HepG2 (cell line): ENCODE measurements at regions not wholly inside any gene's neighbourhood (a gene's known extent, or its start where the extent isn't known, plus 50 kb on each side); places are given as distances from the start of the nearest gene placed in this dataset.

Experiments
- DNMT1 ChIP-seq: sonication (generic); formaldehyde crosslinking; IDR thresholded peaks from 2 replicates; pipeline ENCODE4 v1.5.1; 2020; ENCODE audit warnings: mild to moderate bottlenecking, missing genetic modification reagents
- HDAC1 ChIP-seq: sonication (generic); formaldehyde crosslinking; IDR thresholded peaks from 2 replicates; pipeline ENCODE4 v1.5.1; 2020; ENCODE audit warnings: mild to moderate bottlenecking, missing genetic modification reagents
- KLF6 ChIP-seq: IDR thresholded peaks from 2 replicates; pipeline ENCODE4 v1.8.0; 2016; ENCODE audit warnings: missing biosample characterization, missing genetic modification reagents
- MEF2D ChIP-seq: sonication (generic); formaldehyde crosslinking; IDR thresholded peaks from 2 replicates; pipeline ENCODE4 v1.5.1; 2020; ENCODE audit warnings: mild to moderate bottlenecking, missing genetic modification reagents
- NR2C2 ChIP-seq: sonication (generic); formaldehyde crosslinking; IDR thresholded peaks from 2 replicates; pipeline ENCODE4 v1.4.0; 2020; ENCODE audit warnings: missing genetic modification reagents, mild to moderate bottlenecking, moderate library complexity, borderline replicate concordance
- RAD21 ChIP-seq: fragments of 450-650 bp; formaldehyde crosslinking; IDR thresholded peaks from 2 replicates; pipeline ENCODE4 v1.5.0; 2020; ENCODE audit warnings: mild to moderate bottlenecking
- SIN3B ChIP-seq: fragments of 150-350 bp; IDR thresholded peaks from 2 replicates; pipeline ENCODE4 v1.6.1; 2014; ENCODE audit warnings: low read length
- SMARCE1 ChIP-seq: fragments of 450-650 bp; IDR thresholded peaks from 2 replicates; pipeline ENCODE4 v1.6.1; 2017; ENCODE audit warnings: borderline replicate concordance
- TEAD3 ChIP-seq: optimal IDR thresholded peaks from 2 replicates; pipeline ENCODE3; 2016; ENCODE audit warnings: borderline replicate concordance
- ZNF644 ChIP-seq: IDR thresholded peaks from 2 replicates; pipeline ENCODE4 v1.6.1; 2016; ENCODE audit warnings: low read depth
- ZNF720 ChIP-seq: sonication (generic); formaldehyde crosslinking; IDR thresholded peaks from 2 replicates; pipeline ENCODE4 v1.4.0; 2020; ENCODE audit warnings: missing genetic modification reagents
- TF ChIP-seq, protein P1 (sequence below): sonication (generic); formaldehyde crosslinking; IDR thresholded peaks from 2 replicates; pipeline ENCODE4 v1.4.0; 2020; ENCODE audit warnings: mild to moderate bottlenecking, missing genetic modification reagents
- TF ChIP-seq, protein P2 (sequence below): sonication (generic); formaldehyde crosslinking; IDR thresholded peaks from 2 replicates; pipeline ENCODE4 v1.4.0; 2020; ENCODE audit warnings: missing genetic modification reagents
- TF ChIP-seq, protein P3 (sequence below): sonication (generic); formaldehyde crosslinking; IDR thresholded peaks from 2 replicates; pipeline ENCODE4 v1.8.0; 2022; ENCODE audit warnings: missing genetic modification reagents, mild to moderate bottlenecking, moderate library complexity, borderline replicate concordance

- TF ChIP-seq MEF2D (CRISPR knock-in tag) (no peak), KLF6 (CRISPR knock-in tag) (no peak), DNMT1 (CRISPR knock-in tag) (no peak), TEAD3 (CRISPR knock-in tag) (no peak), SIN3B (no peak), HDAC1 (CRISPR knock-in tag) (no peak), NR2C2 (CRISPR knock-in tag) (no peak), ZNF644 (CRISPR knock-in tag) (peak; percentile 92), ZNF720 (no peak), SMARCE1 (no peak), RAD21 (peak; percentile 29; the same call in 1 of the 2 replicates)
- TF ChIP-seq, protein P1, sequence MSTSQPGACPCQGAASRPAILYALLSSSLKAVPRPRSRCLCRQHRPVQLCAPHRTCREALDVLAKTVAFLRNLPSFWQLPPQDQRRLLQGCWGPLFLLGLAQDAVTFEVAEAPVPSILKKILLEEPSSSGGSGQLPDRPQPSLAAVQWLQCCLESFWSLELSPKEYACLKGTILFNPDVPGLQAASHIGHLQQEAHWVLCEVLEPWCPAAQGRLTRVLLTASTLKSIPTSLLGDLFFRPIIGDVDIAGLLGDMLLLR (CRISPR knock-in tag), result no peak
- TF ChIP-seq, protein P2, sequence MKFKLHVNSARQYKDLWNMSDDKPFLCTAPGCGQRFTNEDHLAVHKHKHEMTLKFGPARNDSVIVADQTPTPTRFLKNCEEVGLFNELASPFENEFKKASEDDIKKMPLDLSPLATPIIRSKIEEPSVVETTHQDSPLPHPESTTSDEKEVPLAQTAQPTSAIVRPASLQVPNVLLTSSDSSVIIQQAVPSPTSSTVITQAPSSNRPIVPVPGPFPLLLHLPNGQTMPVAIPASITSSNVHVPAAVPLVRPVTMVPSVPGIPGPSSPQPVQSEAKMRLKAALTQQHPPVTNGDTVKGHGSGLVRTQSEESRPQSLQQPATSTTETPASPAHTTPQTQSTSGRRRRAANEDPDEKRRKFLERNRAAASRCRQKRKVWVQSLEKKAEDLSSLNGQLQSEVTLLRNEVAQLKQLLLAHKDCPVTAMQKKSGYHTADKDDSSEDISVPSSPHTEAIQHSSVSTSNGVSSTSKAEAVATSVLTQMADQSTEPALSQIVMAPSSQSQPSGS (CRISPR knock-in tag), result no peak
- TF ChIP-seq, protein P3, sequence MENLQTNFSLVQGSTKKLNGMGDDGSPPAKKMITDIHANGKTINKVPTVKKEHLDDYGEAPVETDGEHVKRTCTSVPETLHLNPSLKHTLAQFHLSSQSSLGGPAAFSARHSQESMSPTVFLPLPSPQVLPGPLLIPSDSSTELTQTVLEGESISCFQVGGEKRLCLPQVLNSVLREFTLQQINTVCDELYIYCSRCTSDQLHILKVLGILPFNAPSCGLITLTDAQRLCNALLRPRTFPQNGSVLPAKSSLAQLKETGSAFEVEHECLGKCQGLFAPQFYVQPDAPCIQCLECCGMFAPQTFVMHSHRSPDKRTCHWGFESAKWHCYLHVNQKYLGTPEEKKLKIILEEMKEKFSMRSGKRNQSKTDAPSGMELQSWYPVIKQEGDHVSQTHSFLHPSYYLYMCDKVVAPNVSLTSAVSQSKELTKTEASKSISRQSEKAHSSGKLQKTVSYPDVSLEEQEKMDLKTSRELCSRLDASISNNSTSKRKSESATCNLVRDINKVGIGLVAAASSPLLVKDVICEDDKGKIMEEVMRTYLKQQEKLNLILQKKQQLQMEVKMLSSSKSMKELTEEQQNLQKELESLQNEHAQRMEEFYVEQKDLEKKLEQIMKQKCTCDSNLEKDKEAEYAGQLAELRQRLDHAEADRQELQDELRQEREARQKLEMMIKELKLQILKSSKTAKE (CRISPR knock-in tag), result no peak
- TF ChIP-seq, all 625 proteins: peak for 10
Measured at GRCh38 chrX:43557792-43558191, 98.3 kb upstream of the MAOA start (continued).
